ENCODE measurements at regions not wholly inside any gene's neighbourhood (a gene's known extent, or its start where the extent isn't known, plus 50 kb on each side); places are given as distances from the start of the nearest gene placed in this dataset.
A peak's percentile ranks its signal among the peaks of the same experiment; 100 is the strongest.
"Not testable (repeated sequence)": the region's sequence is repeated elsewhere in the genome, so short reads cannot be mapped to it uniquely, and the experiment has no call there.

- DNase-seq: no peak
Observed at GRCh38 chr2:150847578-150847977, 360.1 kb upstream of the RND3 start.

GRCh38 chr2:150846691-150847090 lies 359.2 kb upstream of the RND3 start:
- DNase-seq: no peak

- no peak for DNase-seq
Observed at GRCh38 chr2:150832686-150833085, 345.2 kb upstream of the RND3 start.

GRCh38 chr2:150824118-150824517 lies 336.7 kb upstream of the RND3 start:
- no peak for DNase-seq

GRCh38 chr2:150817422-150817821 lies 330.0 kb upstream of the RND3 start:
- no peak for DNase-seq

- DNase-seq: no peak
Observed at GRCh38 chr2:150812664-150813367, 325.3 kb upstream of the RND3 start.

GRCh38 chr2:150812066-150812465 lies 324.6 kb upstream of the RND3 start:
- DNase-seq: no peak

- peak; percentile 77 for DNase-seq
Observed at GRCh38 chr2:150811259-150811855, 323.9 kb upstream of the RND3 start.

- no peak for DNase-seq
Observed at GRCh38 chr2:150809103-150809502, 321.6 kb upstream of the RND3 start.

- DNase-seq: no peak
Observed at GRCh38 chr2:150806336-150806735, 318.9 kb upstream of the RND3 start.

GRCh38 chr2:150803689-150804398 lies 316.4 kb upstream of the RND3 start:
- DNase-seq: no peak

- DNase-seq: no peak
Observed at GRCh38 chr2:150802635-150803034, 315.2 kb upstream of the RND3 start.

- DNase-seq: not testable (repeated sequence)
Observed at GRCh38 chr2:150796236-150796635, 308.8 kb upstream of the RND3 start.

- no peak for DNase-seq
Observed at GRCh38 chr2:150792780-150793300, 305.4 kb upstream of the RND3 start.

GRCh38 chr2:150791567-150791966 lies 304.1 kb upstream of the RND3 start:
- no peak for DNase-seq

- no peak for DNase-seq
Observed at GRCh38 chr2:150789376-150789905, 302.0 kb upstream of the RND3 start.

GRCh38 chr2:150788426-150789140 lies 301.1 kb upstream of the RND3 start:
- DNase-seq: no peak

- DNase-seq: no peak
Observed at GRCh38 chr2:150787353-150788093, 300.1 kb upstream of the RND3 start.

- DNase-seq: no peak
Observed at GRCh38 chr2:150784389-150784788, 296.9 kb upstream of the RND3 start.

GRCh38 chr2:150783896-150784295 lies 296.4 kb upstream of the RND3 start:
- no peak for DNase-seq

- DNase-seq: no peak
Observed at GRCh38 chr2:150783015-150783414, 295.5 kb upstream of the RND3 start.

- DNase-seq: no peak
Observed at GRCh38 chr2:150782613-150783012, 295.1 kb upstream of the RND3 start.

Measured in tongue (tissue), 1 donor.